Cardiac septum (tissue), 1 donor: ENCODE measurements at regions not wholly inside any gene's neighbourhood (a gene's known extent, or its start where the extent isn't known, plus 50 kb on each side); places are given as distances from the start of the nearest gene placed in this dataset.
"Not testable (repeated sequence)": the region's sequence is repeated elsewhere in the genome, so short reads cannot be mapped to it uniquely, and the experiment has no call there.

Source experiments
- DNase-seq: peaks from one replicate; pipeline ENCODE4 v3.0.0-alpha.2; 2020; ENCODE audit warnings: low spot score
- intact Hi-C: fragments of 100-400 bp; cut with DNase I; formaldehyde crosslinking; loops from one replicate; pipeline ENCODE4 v1.14.0; 2022
- donor health status: DM: no; HTN: no; CAD: no.

DNA sequence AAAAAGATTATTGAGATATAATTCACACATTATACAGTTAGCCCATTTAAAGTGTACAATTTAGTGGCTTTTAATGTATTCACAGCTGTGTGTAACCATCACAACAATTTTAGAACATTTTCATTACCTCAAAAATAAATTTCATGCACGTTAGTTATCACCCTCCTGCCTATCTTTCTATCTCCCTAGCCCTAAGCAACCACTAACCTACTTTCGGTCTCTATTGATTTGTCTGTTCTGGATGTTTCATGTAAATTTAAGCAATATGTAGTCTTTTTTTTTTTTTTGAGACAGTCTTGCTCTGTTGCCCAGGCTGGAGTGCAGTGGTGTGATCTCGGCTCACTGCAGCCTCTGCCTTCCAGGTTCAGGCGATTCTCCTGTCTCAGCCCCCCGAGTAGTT, 439.4 kb downstream of the PCNX1 start:
- intact Hi-C loops, result no loop called here
- DNase-seq, result no peak

DNA sequence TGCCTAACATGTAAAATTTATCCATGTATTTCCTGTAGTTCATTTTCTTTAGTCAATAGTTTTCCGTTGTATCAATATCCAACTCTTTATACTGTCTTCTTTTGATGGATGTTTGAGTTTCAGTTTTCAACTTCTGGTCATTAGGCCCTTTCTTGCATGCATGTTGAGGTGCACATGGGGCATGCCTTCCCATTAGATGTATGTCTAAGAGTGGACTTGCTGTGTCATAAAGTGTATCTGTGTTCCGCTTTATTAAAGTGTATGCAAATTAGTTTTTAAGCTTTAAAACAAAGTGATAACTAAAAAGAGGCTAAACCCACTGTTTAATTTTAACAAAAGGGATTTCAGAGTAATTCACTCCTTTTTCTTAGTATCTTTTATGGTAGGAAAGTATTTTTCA, 441.1 kb downstream of the PCNX1 start:
- no peak for DNase-seq
- intact Hi-C loops, result no loop called here

- intact Hi-C loops, result no loop called here
Observed at GRCh38 chr14:71348817-71349216, 441.6 kb downstream of the PCNX1 start.

DNA sequence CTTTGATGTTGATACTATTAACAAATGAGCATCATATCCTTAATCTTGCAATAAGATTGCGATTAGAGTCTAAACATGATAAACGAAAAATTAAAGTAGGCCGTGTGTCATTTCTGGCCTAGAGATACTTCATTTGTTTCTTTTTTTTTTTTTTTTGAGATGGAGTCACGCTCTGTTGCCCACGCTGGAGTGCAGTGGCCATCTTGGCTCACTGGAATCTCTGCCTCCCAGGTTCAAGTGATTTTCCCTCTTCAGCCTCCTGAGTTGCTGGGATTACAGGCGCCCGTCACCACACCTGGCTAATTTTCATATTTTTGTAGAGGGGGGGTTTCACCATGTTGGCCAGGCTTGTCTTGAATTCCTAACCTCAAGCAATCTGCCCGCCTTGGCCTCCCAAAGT, 446.9 kb downstream of the PCNX1 start:
- intact Hi-C loops, result no loop called here
- no peak for DNase-seq

More at GRCh38 chr14:71348817-71349216, 441.6 kb downstream of the PCNX1 start:
- no peak for DNase-seq

GRCh38 chr14:71354801-71355200, 447.5 kb downstream of the PCNX1 start:
- intact Hi-C loops, result no loop called here

DNA sequence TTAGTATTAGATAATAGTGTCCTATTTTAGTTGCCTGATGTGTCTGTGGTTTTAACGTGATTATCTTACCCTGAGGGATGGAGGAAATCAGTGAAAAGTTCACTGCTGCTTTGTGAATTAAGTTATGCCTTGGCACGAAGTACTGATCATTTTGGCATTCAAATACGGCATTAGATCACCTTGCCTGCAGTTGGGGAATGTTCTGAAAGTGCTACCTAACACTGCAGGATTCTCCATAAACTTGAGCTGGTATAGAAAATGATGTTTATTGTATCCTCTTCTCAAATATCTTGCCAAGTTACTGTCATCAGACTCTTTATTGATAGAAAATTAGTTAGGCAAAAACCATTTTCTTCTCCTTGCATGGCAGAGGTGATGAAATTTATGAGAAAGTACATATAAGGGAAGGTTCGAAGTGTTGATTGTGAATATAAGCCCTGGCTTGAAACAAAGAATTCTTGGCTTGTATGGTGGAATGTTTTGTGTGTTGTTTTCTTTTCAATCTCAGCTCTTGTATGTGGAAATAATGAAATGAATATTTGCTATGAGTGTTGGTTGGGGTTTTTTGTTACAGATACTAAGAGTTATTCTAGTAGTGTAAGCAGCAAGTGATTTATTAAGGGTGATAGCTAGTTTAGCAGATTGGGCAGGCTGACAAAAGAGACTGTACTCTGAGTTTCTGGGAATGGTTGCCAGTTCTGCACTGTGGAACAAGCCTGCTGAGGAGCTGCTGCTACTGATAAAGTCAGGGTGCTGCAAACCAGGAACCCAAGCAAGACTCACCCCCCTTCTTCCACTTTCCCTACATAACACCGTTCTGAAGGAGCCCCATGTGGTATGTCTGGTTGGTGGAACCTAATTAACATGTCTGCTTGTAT, 448.3 kb downstream of the PCNX1 start:
- no peak for DNase-seq

More at GRCh38 chr14:71354801-71355200, 447.5 kb downstream of the PCNX1 start:
- DNase-seq, result no peak

GRCh38 chr14:71358209-71358931, 451.1 kb downstream of the PCNX1 start:
- intact Hi-C loops, result no loop called here
- no peak for DNase-seq

More for the DNA sequence above, 448.3 kb downstream of the PCNX1 start:
- intact Hi-C loops, result no loop called here

GRCh38 chr14:71358932-71359421, 451.7 kb downstream of the PCNX1 start:
- intact Hi-C loops, DNase-seq: not testable (repeated sequence)

- no peak for DNase-seq
- intact Hi-C loops, result no loop called here
Observed at GRCh38 chr14:71359823-71360222, 452.6 kb downstream of the PCNX1 start.

DNA sequence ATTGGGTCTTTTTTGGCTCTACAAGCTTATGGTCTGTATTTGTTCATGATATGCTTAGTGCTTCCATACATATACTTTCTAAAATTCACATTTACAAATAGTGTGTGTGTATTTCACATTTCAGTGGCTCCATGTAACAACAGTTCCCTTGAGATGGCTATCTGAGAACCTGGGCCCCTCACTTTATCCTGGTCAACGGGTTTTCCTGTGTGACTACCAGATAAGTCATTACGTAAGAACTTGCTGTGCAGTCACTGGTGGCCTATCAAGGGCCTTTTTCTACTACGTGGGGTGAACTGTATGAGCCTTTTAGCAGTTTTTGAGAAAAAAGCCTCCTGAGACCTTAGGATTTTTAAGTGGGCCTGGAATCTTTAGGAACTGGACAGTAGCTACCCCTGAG, 454.1 kb downstream of the PCNX1 start:
- intact Hi-C loops, result no loop called here
- DNase-seq, result no peak

DNA sequence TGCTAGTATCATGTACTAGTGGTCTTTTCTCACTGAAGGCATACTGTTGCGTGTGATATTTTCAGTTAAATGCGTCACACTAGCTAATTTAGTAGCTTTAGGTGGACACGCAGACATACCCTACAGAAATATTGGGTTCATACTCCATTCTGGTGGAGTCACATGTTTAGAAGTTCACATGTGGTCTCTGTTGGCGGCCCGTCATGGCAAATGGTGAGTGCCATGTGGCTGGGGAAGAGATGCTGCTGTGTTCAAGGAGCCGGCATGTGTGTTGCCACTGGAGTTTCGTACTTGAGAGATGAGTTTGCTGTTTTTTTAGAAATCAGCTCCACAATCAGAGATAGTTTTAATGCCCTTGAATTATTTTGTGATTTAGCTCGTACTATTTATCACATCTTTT, 454.6 kb downstream of the PCNX1 start:
- intact Hi-C loops, result no loop called here
- DNase-seq, result no peak

DNA sequence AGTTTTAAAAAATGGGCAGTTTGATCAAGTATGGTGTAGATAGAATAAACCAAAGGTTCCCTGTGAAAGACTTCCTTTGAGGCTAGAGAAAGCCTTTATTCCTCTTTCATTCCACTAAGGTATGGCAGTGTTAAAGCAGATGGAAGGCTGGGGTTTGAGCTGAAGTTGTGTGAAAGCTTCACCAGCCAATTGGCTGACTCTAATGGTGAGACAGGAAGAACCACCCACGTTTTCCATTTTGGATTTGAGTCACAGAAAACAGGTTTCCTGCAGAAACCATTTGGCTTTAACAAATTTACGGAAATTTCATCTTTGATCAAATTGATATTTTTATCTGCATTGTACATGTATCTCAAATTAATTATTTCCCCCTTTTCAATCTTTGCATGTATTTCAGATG, 455.0 kb downstream of the PCNX1 start:
- no peak for DNase-seq
- intact Hi-C loops, result no loop called here

GRCh38 chr14:71362920-71363584, 455.8 kb downstream of the PCNX1 start:
- DNase-seq, result no peak
- intact Hi-C loops, result no loop called here

GRCh38 chr14:71363946-71364925, 457.0 kb downstream of the PCNX1 start:
- DNase-seq, result no peak

DNA sequence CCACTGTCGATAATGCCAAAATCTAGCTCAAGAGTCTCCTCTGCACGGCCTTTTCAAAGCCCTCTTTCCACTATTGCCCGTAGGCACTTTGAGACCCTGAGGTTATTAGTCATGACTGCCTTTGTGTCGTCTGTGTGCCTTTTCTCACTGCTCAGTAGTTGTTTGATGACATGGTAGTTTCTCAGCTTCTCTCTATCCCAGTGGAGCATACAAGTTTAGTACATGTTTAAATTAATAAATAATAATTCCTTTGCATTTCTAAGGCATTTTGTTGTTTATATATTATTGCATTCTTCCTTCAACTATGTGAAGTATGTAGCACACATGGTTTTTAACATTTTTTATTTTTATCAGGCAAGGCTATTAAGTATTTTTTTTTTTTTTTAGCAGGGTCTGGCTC, 458.1 kb downstream of the PCNX1 start:
- intact Hi-C loops, result no loop called here

More at GRCh38 chr14:71363946-71364925, 457.0 kb downstream of the PCNX1 start:
- intact Hi-C loops, result no loop called here

GRCh38 chr14:71366861-71367260, 459.6 kb downstream of the PCNX1 start:
- no peak for DNase-seq
- intact Hi-C loops, result no loop called here

More for the DNA sequence above, 458.1 kb downstream of the PCNX1 start:
- DNase-seq, result no peak

- no peak for DNase-seq
- intact Hi-C loops, result no loop called here
Observed at GRCh38 chr14:71371711-71372396, 464.6 kb downstream of the PCNX1 start.

- DNase-seq, result no peak
- intact Hi-C loops, result no loop called here
Observed at GRCh38 chr14:71372411-71372838, 465.2 kb downstream of the PCNX1 start.
